PC-9 (cell line): ENCODE measurements at regions not wholly inside any gene's neighbourhood (a gene's known extent, or its start where the extent isn't known, plus 50 kb on each side); places are given as distances from the start of the nearest gene placed in this dataset.

Experiments
- BruUV-seq: library from RNA; stranded (reverse); fragments of 400-500 nt; replicated peaks from 2 replicates; lab custom pipeline; 2021; lab: Mats Ljungman, UMichigan
- CTCF ChIA-PET: fragments of 300-600 bp; sonication (Branson Sonifier 250); formaldehyde crosslinking; loops from one replicate; lab custom pipeline; 2022; ENCODE audit warnings: antibody characterized with exemption; lab: Charles Lee
- POLR2A ChIA-PET: fragments of 300-600 bp; sonication (Branson Sonifier 250); formaldehyde crosslinking; loops from one replicate; lab custom pipeline; 2022; ENCODE audit warnings: antibody characterized with exemption; ENCODE audit not compliant: unreplicated experiment; lab: Charles Lee
- DNase-seq, 2 experiments: peaks; one replicate each; pipeline versions ENCODE4 v3.0.0 to v3.0.0-alpha.2; 2015 to 2022; ENCODE audit warnings: mixed read lengths in 1 of 2
- H2AFZ ChIP-seq: fragments of 200-600 bp; sonication (generic); 2 replicates; pipeline ENCODE4 v1.8.1; 2017; ENCODE audit warnings: antibody characterized with exemption
- H3F3A ChIP-seq: fragments of 200-600 bp; sonication (generic); 2 replicates; pipeline ENCODE4 v1.8.1; 2017; ENCODE audit warnings: antibody characterized with exemption, mild to moderate bottlenecking, low read depth; ENCODE audit not compliant: insufficient read depth
- H3K27ac ChIP-seq: fragments of 200-600 bp; sonication (generic); 2 replicates; pipeline ENCODE4 v1.6.1; 2016; ENCODE audit warnings: mixed run types
- H3K27me3 ChIP-seq: fragments of 200-600 bp; sonication (generic); 2 replicates; pipeline ENCODE4 v1.6.1; 2016; ENCODE audit warnings: low read depth, mixed run types; ENCODE audit not compliant: insufficient read depth
- H3K36me3 ChIP-seq: fragments of 200-600 bp; sonication (generic); 2 replicates; pipeline ENCODE4 v1.6.1; 2016; ENCODE audit warnings: low read depth, mixed run types
- H3K4me1 ChIP-seq: fragments of 200-600 bp; sonication (generic); replicated peaks from 2 replicates; pipeline ENCODE4 v1.6.1; 2016; ENCODE audit warnings: mixed run types; ENCODE audit not compliant: insufficient read depth
- H3K4me2 ChIP-seq: fragments of 200-600 bp; sonication (generic); 2 replicates; pipeline ENCODE4 v1.6.1; 2017; ENCODE audit warnings: mixed run types
- H3K4me3 ChIP-seq: fragments of 200-600 bp; sonication (generic); 2 replicates; pipeline ENCODE4 v1.6.1; 2016; ENCODE audit warnings: mixed run types
- H3K79me2 ChIP-seq: fragments of 200-600 bp; sonication (generic); 2 replicates; pipeline ENCODE4 v1.6.1; 2017; ENCODE audit warnings: low read depth, mixed run types
- H3K9me2 ChIP-seq: fragments of 200-600 bp; sonication (generic); 2 replicates; pipeline ENCODE4 v1.8.1; 2017; ENCODE audit warnings: mild to moderate bottlenecking; ENCODE audit not compliant: insufficient read depth
- H3K9me3 ChIP-seq: fragments of 200-600 bp; sonication (generic); 2 replicates; pipeline ENCODE4 v1.8.1; 2016; ENCODE audit warnings: low read depth; ENCODE audit not compliant: insufficient read depth
- H4K20me1 ChIP-seq: fragments of 200-600 bp; sonication (generic); 2 replicates; pipeline ENCODE4 v1.8.1; 2017; ENCODE audit not compliant: insufficient read depth
- EZH2 ChIP-seq: fragments of 200-600 bp; sonication (generic); IDR thresholded peaks from 2 replicates; pipeline ENCODE4 v1.8.0; 2017; ENCODE audit warnings: antibody characterized with exemption, low read depth
- intact Hi-C: fragments of 100-400 bp; cut with micrococcal nuclease; formaldehyde crosslinking; loops from one replicate; pipeline ENCODE4 v1.10.0; 2022; ENCODE audit not compliant: unreplicated experiment
- TF ChIP-seq, protein P1 (sequence below): fragments of 200-600 bp; sonication (generic); conservative IDR thresholded peaks from 2 replicates; pipeline ENCODE4 v1.6.1; 2017; ENCODE audit warnings: mixed run types, antibody characterized with exemption, mild to moderate bottlenecking, moderate library complexity

GRCh38 chr17:11056926-11057325 is 184.1 kb upstream of the SHISA6 start:
- Histone ChIP-seq H4K20me1 (no peaks in the 10 kb centered on the region), H3K9me2 (no peaks in the 10 kb centered on the region), H3K27ac (no peak overlapping the region), H3F3A (no peaks in the 10 kb centered on the region), H3K4me1 (no peaks in the 10 kb centered on the region), H3K27me3 (no peaks in the 10 kb centered on the region), H3K36me3 (no peaks in the 10 kb centered on the region), H3K79me2 (no peaks in the 10 kb centered on the region), H3K4me3 (no peak overlapping the region), H2AFZ (no peak overlapping the region), H3K4me2 (no peak overlapping the region), H3K9me3 (no peaks in the 10 kb centered on the region)
- ChIA-PET POLR2A (no interaction called here), CTCF (no interaction called here)
- intact Hi-C loops = no loop called here
- TF ChIP-seq EZH2 = no peak
- TF ChIP-seq, protein P1, sequence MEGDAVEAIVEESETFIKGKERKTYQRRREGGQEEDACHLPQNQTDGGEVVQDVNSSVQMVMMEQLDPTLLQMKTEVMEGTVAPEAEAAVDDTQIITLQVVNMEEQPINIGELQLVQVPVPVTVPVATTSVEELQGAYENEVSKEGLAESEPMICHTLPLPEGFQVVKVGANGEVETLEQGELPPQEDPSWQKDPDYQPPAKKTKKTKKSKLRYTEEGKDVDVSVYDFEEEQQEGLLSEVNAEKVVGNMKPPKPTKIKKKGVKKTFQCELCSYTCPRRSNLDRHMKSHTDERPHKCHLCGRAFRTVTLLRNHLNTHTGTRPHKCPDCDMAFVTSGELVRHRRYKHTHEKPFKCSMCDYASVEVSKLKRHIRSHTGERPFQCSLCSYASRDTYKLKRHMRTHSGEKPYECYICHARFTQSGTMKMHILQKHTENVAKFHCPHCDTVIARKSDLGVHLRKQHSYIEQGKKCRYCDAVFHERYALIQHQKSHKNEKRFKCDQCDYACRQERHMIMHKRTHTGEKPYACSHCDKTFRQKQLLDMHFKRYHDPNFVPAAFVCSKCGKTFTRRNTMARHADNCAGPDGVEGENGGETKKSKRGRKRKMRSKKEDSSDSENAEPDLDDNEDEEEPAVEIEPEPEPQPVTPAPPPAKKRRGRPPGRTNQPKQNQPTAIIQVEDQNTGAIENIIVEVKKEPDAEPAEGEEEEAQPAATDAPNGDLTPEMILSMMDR = no peak
- BruUV-seq = no TSS peak
- DNase-seq = no peak

- Histone ChIP-seq H3K4me3 (no peak overlapping the region), H2AFZ (no peak overlapping the region), H3K27ac (no peak overlapping the region), H3K9me3 (no peaks in the 10 kb centered on the region), H3K79me2 (no peaks in the 10 kb centered on the region), H3K4me1 (no peaks in the 10 kb centered on the region), H3K27me3 (no peaks in the 10 kb centered on the region), H3F3A (no peaks in the 10 kb centered on the region), H3K4me2 (no peak overlapping the region), H4K20me1 (no peaks in the 10 kb centered on the region), H3K9me2 (no peaks in the 10 kb centered on the region), H3K36me3 (no peaks in the 10 kb centered on the region)
- intact Hi-C loops = no loop called here
- CTCF ChIA-PET = no interaction called here
- TF ChIP-seq EZH2 = no peak
- TF ChIP-seq, protein P1 = no peak
- no peak for DNase-seq
- POLR2A ChIA-PET = no interaction called here
- no TSS peak for BruUV-seq
Observed at GRCh38 chr17:11053846-11054245, 187.2 kb upstream of the SHISA6 start.

- H3K4me1 ChIP-seq = no peaks in the 10 kb centered on the region
- no peaks in the 10 kb centered on the region for H3K9me2 ChIP-seq
- BruUV-seq = no TSS peak
- intact Hi-C loops = no loop called here
- H3K4me3 ChIP-seq = no peak overlapping the region
- POLR2A ChIA-PET = no interaction called here
- H3K36me3 ChIP-seq = no peaks in the 10 kb centered on the region
- DNase-seq = no peak
- TF ChIP-seq, protein P1 = no peak
- no peak for TF ChIP-seq EZH2
- H3K9me3 ChIP-seq = no peaks in the 10 kb centered on the region
- CTCF ChIA-PET = no interaction called here
- no peaks in the 10 kb centered on the region for H3K79me2 ChIP-seq
- H4K20me1 ChIP-seq = no peaks in the 10 kb centered on the region
- no peaks in the 10 kb centered on the region for H3F3A ChIP-seq
- no peak overlapping the region for H2AFZ ChIP-seq
- H3K4me2 ChIP-seq = no peak overlapping the region
- no peaks in the 10 kb centered on the region for H3K27me3 ChIP-seq
- no peak overlapping the region for H3K27ac ChIP-seq
Observed at GRCh38 chr17:11049539-11049938, 191.5 kb upstream of the SHISA6 start.
